GM23338 (cell line): ENCODE measurements at regions not wholly inside any gene's neighbourhood (a gene's known extent, or its start where the extent isn't known, plus 50 kb on each side); places are given as distances from the start of the nearest gene placed in this dataset.

Source experiments
- CREB1 ChIP-seq: fragments of 250-450 bp; sonication (Bioruptor Pico); IDR thresholded peaks from 2 replicates; pipeline ENCODE4 v1.5.0; 2020; ENCODE audit warnings: low read depth, mild to moderate bottlenecking, moderate library complexity
- CTCF ChIP-seq, 2 experiments: fragments of 200-600 bp in 1 of 2; sonication (generic) in 1 of 2; conservative IDR thresholded peaks; 2 replicates each; pipeline versions ENCODE4 v1.5.1 to v1.6.1; 2016 to 2017; ENCODE audit warnings: antibody characterized with exemption in 2 of 2, low read depth in 2 of 2, mild to moderate bottlenecking in 2 of 2, moderate library complexity in 1 of 2
- ETS1 ChIP-seq: IDR thresholded peaks from 2 replicates; pipeline ENCODE4 v1.6.1; 2016; ENCODE audit warnings: antibody characterized with exemption
- EZH2 ChIP-seq: fragments of 200-600 bp; sonication (generic); IDR thresholded peaks from one replicate; pipeline ENCODE4 v1.8.0; 2017; ENCODE audit warnings: antibody characterized with exemption, mild to moderate bottlenecking, low read depth; ENCODE audit not compliant: unreplicated experiment
- EZH2phosphoT487 ChIP-seq: fragments of 200-600 bp; sonication (generic); IDR thresholded peaks from one replicate; pipeline ENCODE4 v1.8.1; 2018; ENCODE audit warnings: antibody characterized with exemption; ENCODE audit not compliant: unreplicated experiment
- JUNB ChIP-seq: IDR thresholded peaks from one replicate; pipeline ENCODE4 v1.6.1; 2016; ENCODE audit warnings: antibody characterized with exemption; ENCODE audit not compliant: unreplicated experiment
- POLR2AphosphoS5 ChIP-seq: IDR thresholded peaks from 2 replicates; pipeline ENCODE4 v1.6.1; 2016; ENCODE audit warnings: antibody characterized with exemption, low read depth
- STAT1 ChIP-seq: IDR thresholded peaks from one replicate; pipeline ENCODE4 v1.6.1; 2016; ENCODE audit warnings: antibody characterized with exemption; ENCODE audit not compliant: unreplicated experiment
- ZNF114 ChIP-seq: fragments of 250-450 bp; sonication (Bioruptor Pico); IDR thresholded peaks from 2 replicates; pipeline ENCODE4 v1.5.0; 2020; ENCODE audit warnings: mild to moderate bottlenecking, moderate library complexity
- ZNF331 ChIP-seq: fragments of 250-450 bp; sonication (Bioruptor Pico); IDR thresholded peaks from 2 replicates; pipeline ENCODE4 v1.5.0; 2020; ENCODE audit warnings: low read depth, mild to moderate bottlenecking, moderate library complexity
- ZNF462 ChIP-seq: fragments of 250-450 bp; sonication (Bioruptor Pico); IDR thresholded peaks from 2 replicates; pipeline ENCODE4 v1.5.0; 2020; ENCODE audit warnings: mild to moderate bottlenecking, moderate library complexity
- TF ChIP-seq, protein P1 (sequence below): IDR thresholded peaks from one replicate; pipeline ENCODE4 v1.6.1; 2018; ENCODE audit warnings: antibody characterized with exemption; ENCODE audit not compliant: unreplicated experiment

DNA sequence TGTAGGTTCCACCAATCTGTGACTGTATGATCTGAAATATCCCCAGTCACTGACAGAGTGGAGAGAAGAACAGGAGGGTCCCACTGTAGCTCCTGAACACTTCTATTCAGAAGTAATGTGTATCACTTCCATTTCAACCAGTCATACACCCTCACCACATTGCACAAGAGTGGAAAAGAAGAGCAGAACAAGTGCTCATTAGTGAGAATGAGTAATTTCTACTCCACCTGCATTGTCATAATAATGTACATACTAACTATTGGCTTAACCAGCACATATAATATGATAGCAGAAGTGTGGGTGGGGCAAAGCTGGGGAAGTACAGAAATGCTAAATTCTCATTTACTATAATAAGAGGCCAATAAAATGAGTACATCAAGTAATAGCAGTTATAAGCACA is 342.7 kb downstream of the LMO7 start:
- no peak for TF ChIP-seq CTCF (conservative IDR thresholded peaks at IDR 0.05; ENCODE audit: low read depth in 2 of 2)
- TF ChIP-seq, protein P1, sequence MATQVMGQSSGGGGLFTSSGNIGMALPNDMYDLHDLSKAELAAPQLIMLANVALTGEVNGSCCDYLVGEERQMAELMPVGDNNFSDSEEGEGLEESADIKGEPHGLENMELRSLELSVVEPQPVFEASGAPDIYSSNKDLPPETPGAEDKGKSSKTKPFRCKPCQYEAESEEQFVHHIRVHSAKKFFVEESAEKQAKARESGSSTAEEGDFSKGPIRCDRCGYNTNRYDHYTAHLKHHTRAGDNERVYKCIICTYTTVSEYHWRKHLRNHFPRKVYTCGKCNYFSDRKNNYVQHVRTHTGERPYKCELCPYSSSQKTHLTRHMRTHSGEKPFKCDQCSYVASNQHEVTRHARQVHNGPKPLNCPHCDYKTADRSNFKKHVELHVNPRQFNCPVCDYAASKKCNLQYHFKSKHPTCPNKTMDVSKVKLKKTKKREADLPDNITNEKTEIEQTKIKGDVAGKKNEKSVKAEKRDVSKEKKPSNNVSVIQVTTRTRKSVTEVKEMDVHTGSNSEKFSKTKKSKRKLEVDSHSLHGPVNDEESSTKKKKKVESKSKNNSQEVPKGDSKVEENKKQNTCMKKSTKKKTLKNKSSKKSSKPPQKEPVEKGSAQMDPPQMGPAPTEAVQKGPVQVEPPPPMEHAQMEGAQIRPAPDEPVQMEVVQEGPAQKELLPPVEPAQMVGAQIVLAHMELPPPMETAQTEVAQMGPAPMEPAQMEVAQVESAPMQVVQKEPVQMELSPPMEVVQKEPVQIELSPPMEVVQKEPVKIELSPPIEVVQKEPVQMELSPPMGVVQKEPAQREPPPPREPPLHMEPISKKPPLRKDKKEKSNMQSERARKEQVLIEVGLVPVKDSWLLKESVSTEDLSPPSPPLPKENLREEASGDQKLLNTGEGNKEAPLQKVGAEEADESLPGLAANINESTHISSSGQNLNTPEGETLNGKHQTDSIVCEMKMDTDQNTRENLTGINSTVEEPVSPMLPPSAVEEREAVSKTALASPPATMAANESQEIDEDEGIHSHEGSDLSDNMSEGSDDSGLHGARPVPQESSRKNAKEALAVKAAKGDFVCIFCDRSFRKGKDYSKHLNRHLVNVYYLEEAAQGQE, result no peak
- TF ChIP-seq EZH2, result no peak
- no peak for TF ChIP-seq CREB1
- no peak for TF ChIP-seq EZH2phosphoT487
- TF ChIP-seq ZNF462 (CRISPR knock-in tag), result no peak
- TF ChIP-seq POLR2AphosphoS5, result no peak
- TF ChIP-seq ZNF331 (CRISPR knock-in tag), result no peak
- TF ChIP-seq ZNF114, result no peak
- TF ChIP-seq STAT1, result no peak
- TF ChIP-seq ETS1, result no peak
- no peak for TF ChIP-seq JUNB
